HG03469 (cell line): ENCODE measurements at regions not wholly inside any gene's neighbourhood (a gene's known extent, or its start where the extent isn't known, plus 50 kb on each side); places are given as distances from the start of the nearest gene placed in this dataset.
"Not testable (repeated sequence)": the region's sequence is repeated elsewhere in the genome, so short reads cannot be mapped to it uniquely, and the experiment has no call there.

Experiments used
- ATAC-seq: cut with Tn5 transposase; IDR thresholded peaks from one replicate; pipeline ENCODE4 v1.9.1; 2021; ENCODE audit warnings: mild to moderate bottlenecking, moderate library complexity, moderate number of reproducible peaks; ENCODE audit not compliant: unreplicated experiment

DNA sequence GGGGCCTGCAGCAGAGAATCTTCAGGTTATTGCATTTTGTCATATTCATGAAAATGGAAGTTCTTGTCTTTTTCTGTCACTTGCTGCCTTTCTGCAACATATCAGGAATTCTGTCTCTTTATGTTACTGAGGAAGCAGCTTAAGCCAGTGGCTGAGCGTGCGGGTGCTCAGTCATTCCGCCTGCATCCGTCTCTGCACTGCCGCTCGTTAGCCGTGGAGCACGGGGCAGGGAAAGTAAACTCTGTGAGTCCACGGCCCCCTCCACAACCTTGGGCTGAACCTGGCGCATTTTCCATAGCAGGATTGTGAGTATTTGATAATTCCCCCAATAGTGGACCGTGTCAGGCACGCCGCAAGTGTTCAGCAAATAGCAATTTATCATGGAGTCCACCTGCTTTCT, 1007.7 kb downstream of the BRD1 start:
- no peak for ATAC-seq

DNA sequence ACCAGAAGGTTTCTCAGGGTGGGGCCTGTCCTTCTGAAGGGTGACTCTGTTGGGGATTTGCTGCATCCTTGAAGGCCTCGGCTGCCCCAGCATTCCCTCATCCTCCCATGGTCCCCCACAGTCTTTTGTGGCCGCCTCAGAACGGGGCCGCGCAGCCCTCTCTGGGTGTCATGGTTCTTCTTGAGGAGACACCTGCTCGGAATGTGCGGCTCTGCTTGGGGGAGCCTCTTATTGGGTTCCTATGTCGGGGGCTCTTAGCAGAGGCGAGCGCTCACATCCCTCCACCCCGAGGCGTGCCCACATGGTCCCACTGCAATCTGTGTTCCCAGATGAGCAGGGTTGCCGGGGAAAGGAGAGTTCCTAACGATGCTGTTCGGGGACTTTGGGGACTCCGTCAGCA, 1008.4 kb downstream of the BRD1 start:
- ATAC-seq: no peak

DNA sequence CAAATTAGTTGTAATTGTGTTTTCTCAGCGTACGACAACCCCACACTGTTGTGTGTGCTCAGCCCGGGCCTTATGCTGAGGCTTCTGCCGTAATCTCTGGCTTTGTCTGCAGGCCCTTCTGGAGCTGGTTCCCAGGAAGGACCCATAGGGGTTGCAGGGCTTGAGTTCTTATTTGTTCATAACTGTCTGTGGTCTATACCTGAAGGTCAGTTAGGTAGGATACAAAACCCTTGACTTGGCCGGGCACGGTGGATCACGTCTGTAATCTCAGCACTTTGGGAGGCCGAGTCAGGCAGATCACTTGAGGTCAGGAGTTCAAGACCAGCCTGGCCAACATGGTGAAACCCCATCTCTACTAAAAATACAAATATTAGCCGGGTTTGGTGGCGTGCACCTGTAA, 1010.2 kb downstream of the BRD1 start:
- ATAC-seq: not testable (repeated sequence)

DNA sequence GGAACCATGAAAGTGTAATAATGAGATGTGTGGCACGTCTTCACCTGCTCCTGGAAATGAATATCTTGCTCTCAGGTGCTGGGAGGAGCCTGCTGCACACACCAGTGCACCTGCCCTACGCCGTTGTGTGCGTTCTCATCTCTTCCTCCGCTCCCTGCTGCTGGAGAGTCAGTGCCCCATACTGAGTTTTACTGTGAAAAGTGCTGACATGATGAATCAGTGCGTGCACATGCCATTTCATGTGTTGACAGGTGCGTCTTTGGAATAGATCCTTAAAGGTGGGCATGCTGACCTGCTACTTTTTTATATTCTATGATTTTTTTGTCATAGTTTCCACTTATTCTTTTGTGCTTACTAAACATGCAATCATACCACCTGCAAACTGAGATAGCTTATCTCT, 1015.8 kb downstream of the BRD1 start:
- ATAC-seq: no peak

DNA sequence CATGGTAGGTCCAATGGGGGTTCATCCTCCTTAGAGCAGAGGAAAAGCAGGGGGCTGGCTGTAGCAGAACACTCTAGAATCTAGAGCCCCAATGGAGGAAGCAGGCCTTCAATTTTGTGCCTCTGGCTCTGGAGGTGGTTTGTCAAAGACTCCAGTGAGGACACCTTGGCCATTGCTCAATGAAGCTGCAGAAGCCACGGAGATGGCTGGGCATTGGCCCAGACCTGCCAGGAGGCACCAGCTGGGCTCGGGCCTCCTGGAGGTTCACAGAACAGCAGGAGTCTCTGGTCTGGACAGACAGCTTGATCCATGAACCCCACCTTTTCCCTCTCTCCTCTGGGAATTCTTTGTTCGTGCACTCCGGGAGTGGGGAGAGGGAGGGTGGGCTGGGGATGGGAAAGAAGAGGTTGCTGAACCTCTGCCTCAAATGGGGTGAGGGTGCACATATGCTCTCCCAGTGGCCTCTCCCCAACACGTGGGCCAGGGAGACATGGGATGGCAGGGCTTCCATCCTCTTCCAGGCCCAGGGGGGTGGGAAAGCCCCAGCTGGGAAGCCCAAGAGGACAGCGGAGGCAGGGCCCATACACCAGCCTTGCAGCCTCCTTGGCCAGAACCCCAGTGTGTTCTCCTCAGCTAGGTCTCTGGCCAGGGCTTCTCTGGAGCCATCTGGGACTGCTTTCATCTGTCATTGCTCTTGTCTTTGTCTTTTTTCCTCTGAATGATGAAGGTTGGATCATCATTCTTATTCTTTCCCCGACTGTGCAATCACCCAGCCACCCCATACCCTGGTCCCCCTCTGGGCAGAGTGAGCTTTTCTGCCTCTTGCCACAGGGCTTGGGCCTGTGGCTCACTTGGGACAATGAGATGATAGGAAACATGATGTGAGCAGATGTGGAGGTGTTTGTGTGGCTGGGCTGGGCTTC, 1019.4 kb downstream of the BRD1 start:
- ATAC-seq: no peak

DNA sequence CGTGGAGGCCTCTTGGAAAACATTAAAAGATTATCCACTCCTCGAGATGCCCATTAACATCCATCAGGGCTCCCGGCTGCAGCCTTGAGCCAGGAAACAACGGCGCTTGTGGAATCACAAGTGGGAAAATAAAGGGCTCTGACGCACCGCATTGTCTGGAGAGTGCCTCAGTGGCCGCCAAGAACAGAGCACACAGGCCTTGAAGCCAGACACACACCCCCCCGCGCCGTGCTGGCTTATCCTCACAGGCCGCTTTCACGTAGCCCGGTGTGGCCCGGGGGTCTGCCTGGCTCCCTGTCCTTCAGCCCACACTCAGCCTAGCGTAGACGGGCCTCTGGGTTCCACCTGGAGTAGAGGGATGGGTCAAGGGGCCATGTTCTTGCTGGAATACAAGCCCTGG, 1020.5 kb downstream of the BRD1 start:
- no peak for ATAC-seq

DNA sequence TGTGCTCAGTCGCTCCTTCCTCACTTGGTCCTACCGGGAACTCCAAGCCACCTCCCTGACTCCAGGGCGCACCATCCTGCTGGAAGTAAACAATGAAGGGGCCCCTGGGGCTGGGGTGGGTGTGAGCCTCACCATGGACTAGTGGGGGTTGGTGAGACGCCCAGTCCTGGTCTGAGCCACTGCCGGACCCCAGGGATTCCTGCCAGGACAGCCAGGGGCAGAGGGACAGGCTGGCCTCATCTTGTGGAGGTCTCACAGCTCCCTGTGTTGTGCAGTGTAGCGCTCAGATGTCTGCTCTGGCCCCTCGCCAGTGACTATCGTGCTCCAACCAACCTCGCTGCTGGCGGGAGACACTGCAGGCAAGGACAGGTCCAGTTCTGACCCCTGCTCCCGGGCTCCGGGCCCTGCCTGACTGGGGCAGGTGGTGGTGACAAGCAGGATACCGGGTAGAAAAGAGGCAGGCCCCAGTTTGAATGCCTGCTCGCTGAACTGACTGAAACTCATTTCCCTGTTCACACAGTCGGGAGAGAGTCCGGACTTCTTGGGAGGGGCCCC, 1021.4 kb downstream of the BRD1 start:
- ATAC-seq: no peak

DNA sequence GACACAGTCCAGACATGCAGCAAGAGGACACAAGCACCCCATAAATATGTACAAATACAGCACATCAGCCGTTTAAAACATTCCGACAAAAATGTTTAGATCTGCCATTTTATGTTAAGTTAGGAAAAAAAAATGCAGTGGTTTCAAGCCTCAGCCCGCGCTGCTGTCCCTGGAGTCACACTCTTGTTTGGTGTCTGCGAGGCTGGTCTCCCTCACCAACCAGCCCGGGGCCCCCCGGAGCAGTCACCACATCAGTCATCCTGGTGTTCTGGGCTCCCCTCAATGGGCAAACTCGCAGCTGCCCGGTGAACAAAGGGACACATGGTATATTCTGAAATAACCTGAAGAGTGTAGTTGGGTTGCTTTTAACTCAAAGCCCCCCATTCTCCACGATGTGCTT, 1022.2 kb downstream of the BRD1 start:
- no peak for ATAC-seq

DNA sequence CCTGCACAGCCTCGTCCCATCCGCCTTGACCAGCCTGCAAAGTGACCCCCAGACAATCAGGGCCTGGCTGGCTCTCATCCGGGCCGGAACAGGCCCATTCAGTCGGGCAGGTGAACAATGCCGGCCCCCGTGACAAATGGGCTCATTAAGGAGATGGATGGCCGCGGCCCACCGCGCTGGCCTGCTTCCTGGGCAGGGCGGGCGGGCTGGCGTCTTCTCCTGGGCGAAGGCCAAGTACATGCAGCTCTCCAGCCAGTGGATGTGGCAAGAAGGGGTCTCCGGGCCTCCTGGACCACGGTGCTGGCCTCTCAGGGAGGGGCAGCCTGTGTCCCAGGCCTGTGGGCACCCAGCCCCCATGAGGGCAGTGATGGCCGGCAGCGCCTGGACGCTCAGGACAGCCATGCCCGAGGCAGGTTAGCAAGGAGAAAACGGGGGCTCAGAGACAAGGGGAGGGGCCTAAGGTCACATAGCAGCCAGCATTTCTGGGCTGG, 1022.8 kb downstream of the BRD1 start:
- ATAC-seq: no peak

DNA sequence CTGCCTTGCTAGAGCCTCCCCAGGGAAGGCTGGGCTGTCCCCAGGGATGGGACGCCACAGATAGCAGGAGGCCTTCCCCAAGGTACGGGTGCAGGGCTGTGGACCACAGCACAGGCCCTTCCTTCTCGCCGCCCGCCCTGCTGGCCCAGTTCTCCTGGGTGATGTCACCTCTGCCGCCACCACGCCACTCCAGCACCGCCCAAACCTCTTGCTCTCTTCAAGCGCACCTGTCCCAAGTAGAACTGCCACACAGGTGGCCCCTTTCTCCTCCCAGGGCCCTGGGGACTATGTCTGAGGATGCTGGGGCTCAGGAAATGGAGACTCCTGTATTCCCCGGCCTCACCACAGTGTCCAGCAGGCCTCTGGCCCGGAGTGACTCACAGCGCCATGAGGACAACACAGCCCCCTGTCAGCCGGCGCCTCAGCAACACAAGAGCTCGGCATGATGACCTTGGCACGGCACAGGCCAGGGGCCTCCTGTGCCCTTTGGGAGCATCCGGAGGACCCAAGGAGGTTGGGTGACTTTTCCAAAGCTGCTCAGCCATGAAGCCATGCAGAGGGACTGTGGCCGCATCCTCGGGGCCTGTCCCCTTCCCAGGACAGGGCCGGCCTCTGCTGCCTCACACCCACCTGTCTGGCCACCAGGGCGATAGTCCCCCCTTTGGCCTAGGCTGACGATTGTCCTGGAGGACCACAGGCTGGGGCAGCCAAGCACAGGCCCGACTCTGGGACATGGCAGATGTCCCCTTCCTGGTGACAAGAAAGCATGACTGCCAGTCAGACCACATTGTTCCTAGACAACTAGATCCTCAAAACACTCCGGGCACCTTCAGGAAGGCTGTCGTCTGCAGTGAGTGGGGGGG, 1023.5 kb downstream of the BRD1 start:
- no peak for ATAC-seq

DNA sequence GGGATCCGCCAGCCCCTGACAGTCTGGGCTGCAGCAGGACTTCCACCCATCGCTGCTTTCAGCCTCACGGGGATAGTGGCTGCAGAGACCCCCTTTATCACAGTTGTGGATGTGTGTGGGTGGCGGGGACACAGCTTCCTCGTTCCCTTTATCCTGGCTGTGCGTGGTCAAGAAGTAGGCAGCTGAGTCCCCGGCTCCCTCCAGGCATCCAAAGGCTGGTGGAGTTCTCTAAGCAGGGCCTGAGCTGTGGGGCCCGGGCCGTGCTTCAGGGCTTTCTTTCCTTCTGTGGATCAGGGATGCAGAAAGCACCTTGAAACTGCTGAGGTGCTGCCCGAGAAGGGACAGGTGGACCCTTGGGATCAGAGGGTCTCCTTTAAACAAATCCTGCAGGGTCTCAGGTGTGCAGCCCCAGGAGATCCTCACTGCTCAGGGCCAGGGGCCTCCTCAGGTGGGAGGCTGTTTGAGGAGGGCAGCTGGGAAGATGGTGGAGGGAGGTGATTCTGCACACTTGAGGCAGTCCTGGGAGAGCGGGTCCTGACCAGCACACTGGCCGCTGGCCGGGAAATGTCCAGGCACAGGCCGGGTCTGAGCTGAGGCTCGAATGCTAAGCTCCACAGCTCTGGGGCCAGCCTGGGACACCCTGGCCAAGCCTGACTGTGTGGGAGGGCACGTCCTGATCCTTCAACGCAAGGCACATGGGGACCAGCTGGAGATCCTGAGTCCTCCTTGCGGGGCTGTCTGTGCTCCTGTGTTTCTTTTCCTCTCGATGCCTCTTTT, 1024.3 kb downstream of the BRD1 start:
- ATAC-seq: no peak

DNA sequence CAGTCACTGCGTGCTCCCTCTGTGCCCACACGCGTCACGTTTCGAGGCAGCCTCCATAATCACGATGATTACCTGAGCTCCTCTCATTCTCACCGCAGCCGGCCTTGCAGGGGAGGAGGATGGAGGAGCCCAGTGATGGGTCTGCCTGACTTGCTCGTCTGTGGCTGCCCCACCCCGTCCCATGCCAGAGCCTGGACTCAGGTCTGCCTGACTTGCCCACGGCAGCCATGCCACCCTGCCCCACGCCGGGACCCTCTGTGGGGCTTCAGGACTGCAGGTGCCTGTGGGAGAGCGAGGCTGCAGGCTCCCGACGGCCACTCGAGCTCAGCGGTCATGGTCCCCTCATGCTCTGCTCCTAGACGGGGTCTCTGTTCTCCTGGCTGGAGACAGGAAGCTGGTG, 1025.1 kb downstream of the BRD1 start:
- no peak for ATAC-seq

DNA sequence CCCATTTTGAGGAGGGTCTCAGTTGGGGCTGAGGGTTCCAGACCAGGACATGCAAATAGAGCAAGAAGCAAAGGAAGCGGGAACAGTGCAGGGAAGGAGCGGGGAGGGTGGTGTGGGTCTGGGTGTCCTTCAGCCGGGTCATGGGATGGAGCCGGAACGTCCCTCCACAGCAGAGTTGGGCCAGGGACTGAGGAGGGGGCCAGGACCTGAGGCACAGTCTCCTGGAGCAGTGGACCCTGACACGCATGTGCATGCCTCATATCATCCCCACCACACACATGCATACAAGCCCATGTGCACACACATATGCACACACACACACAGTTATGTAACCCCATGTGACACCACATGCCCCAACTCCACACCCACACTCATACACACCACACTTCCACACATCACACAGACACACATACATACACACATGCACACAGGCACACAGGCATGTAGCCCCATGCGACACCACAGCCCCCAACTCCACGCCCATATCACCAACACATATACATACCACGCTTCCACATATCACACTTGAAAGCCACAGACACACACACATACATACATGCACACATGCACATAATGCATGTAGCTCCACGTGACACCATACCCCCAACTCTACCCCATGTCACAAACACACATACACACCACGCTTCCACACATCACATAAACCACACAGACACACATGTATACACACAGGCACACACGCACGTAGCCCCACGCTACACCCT, 1026.6 kb downstream of the BRD1 start:
- no peak for ATAC-seq

DNA sequence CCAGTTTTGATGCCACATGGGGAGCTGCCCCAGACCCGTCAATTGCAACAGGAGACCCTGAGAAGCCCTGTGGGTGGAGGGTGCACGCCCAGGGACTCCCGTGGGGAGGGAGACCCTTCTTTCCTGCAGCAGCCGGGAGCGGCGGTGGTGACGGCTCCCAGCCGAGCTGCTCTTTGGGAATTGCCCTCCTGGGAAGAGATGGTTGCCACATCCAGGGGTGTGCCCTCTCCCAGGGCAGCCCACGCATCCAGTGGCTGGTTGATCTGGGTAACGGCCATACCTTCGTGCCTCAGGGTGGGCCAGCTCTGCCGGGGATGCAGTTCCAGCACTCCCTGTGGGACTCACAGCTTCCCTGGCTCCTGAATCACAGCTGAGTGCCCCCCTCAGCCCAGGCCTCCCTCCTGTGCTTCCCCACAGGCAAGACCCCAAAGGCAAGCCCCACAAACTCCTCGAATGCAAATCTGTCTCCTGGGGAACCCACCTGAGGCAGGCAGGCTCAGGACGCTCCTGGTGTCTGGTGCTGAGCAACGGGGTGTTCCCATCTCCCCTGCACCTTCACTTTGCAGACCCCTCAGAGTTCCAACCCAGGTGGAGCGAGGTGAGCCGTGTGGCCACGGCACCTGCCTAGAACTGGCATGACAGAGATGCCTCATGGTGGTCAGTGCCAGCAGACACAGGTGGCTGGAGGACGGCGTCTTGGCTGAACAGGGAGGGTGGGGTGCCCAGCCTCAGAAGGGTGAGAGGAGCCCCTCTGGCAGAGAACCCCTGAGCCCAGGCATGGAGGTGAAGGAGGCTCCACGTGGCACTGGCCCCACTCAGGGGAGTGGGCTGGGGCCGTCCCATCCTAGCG, 1027.4 kb downstream of the BRD1 start:
- no peak for ATAC-seq

DNA sequence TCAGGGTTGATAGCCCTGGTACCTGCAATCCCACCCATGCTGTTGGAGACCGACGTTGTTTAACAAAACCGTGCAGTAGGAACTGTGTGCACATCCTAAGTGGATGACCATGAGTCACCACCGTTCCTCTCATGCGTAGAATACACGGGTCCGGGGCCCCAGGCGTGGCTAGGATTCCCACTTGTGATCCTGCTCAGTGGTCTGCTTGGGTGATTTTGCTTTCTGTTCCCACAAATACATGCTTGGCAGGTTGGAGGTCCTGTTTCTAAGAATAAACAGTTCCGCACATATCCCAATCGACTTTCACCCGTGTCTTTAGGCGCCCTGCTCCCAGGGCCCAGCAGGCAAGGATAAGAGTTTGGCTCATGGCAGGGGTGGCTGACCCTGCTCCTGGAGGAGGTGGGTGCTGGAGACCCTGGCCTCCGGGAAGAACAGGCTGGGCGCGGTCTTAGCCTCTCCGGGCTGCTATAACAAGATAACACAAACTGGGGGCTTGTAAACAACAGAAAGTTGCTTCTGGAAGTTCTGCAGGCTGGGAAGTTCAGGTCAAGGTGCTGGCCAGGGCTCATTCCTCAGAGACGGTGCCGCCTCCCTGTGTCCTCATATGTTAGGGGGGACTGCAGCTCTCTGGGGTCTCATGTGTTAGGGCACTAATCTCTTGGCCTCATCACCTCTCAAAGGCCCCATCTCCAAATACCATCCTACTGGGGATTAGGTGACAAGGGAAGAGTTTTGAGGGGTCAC, 1028.3 kb downstream of the BRD1 start:
- ATAC-seq: no peak

DNA sequence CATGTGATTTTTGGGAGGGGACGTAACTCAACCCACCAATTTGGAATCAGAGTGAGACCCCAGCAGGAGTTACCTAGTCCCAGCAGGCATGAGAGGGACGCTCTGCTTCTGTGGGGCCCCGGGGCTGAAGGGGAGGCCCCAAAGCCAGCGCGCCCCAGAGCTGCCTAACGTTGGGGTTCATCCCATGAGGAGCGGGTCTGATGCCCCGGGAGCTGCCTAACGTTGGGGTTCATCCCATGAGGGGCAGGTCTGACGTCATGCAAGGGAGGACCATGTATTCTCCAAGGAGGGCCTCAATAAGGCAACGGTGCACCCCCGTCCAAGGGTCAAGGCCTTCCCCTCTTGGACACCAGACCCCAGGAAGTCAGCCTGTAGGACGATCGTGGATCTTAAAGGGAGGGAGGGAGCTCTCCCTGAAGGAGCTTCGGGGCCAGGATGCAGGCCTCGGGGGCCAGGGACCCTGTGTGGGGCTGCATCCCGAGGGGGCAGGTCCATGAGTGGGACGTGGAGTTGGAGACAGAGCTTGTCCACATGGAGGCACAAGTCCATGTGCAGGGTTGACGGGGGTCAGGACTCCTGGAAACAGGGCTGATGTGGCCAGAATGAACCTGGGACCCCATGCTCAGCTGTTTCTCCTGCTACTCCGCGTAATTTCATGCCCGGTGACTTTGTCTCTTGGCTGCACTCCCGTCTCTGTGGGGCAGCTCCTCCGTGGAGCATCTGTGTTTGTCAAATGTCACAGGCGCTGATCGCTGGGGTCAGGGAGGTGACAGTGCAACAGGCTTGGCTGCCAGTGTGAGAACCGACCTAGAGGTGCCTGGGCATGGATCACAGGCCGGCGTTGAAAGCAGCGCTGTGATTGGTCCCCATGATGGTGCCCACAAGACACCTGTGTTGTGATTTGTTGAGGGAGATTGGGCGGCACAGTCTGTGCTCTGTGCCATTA, 1029.1 kb downstream of the BRD1 start:
- no peak for ATAC-seq

DNA sequence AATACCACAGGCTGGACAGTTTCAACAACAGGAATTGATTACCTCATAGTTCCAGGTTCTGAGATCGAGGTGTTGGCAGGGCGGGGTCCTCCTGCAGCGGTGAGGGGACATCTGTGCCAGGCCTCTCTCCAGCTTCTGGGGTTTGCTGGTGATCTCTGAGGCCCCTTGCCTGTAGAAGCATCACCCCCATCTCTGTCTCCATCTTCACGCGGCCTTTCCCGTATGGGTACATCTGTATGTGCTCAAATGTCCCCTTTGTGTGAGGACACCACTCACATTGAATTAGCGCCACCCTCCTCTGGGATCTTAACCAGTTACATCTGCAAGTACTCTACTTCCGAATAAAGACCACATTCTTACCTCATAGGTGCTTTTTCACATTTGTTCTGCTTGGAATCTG, 1029.9 kb downstream of the BRD1 start:
- no peak for ATAC-seq
